ENCODE measurements at regions not wholly inside any gene's neighbourhood (a gene's known extent, or its start where the extent isn't known, plus 50 kb on each side); places are given as distances from the start of the nearest gene placed in this dataset.

- Histone ChIP-seq H3K4me3 (ENCODE audit: low read depth in 1 of 3, low read length in 3 of 3) (no peak overlapping the region), H3K4me1 (ENCODE audit: control insufficient read depth in 4 of 4, insufficient read depth in 4 of 4, low read length in 3 of 4) (no peaks in the 10 kb centered on the region), H3K9me3 (ENCODE audit: control insufficient read depth in 4 of 4, low read length in 3 of 4) (no peaks in the 10 kb centered on the region), H3K27ac (ENCODE audit: low read depth in 1 of 2, low read length in 2 of 2) (no peak overlapping the region), H3K36me3 (ENCODE audit: control insufficient read depth in 4 of 4, insufficient read depth in 3 of 4, low read depth in 1 of 4, low read length in 3 of 4) (no peaks in the 10 kb centered on the region), H3K27me3 (ENCODE audit: control insufficient read depth in 4 of 4, insufficient read depth in 4 of 4, low read length in 3 of 4) (no peaks in the 10 kb centered on the region), H3K9ac (ENCODE audit: low read depth in 1 of 2, low read length in 2 of 2) (no peak overlapping the region)
- WGBS = 80% methylated on average over 4 of the region's 4 CpGs
- TF ChIP-seq EGR1 (IDR thresholded peaks at IDR 0.05; ENCODE audit: low read depth in 2 of 2) (no peak), CTCF (IDR thresholded peaks at IDR 0.05; ENCODE audit: low read depth, low read length, missing input control) (no peak), SP1 (IDR thresholded peaks at IDR 0.05) (no peak), TAF1 (conservative IDR thresholded peaks at IDR 0.05) (no peak), RAD21 (IDR thresholded peaks at IDR 0.05) (no peak), ZBTB33 (IDR thresholded peaks at IDR 0.05) (no peak), NR2F2 (IDR thresholded peaks at IDR 0.05) (no peak), ATF3 (IDR thresholded peaks at IDR 0.05) (no peak), REST (IDR thresholded peaks at IDR 0.05) (no peak), GABPA (IDR thresholded peaks at IDR 0.05 in 1 of 2, conservative IDR thresholded peaks at IDR 0.05 in 1 of 2) (no peak), FOXA1 (IDR thresholded peaks at IDR 0.05) (no peak), MAX (IDR thresholded peaks at IDR 0.05) (no peak)
- DNase-seq (ENCODE audit: low spot score) = no peak
Measured at GRCh38 chr1:224554620-224555259, 61.4 kb upstream of the CNIH3 start.

- no peaks in the 10 kb centered on the region for H3K36me3 ChIP-seq (ENCODE audit: control insufficient read depth in 4 of 4, insufficient read depth in 3 of 4, low read depth in 1 of 4, low read length in 3 of 4)
- H3K4me1 ChIP-seq (ENCODE audit: control insufficient read depth in 4 of 4, insufficient read depth in 4 of 4, low read length in 3 of 4) = no peaks in the 10 kb centered on the region
- TF ChIP-seq RAD21 (IDR thresholded peaks at IDR 0.05) (no peak), GABPA (IDR thresholded peaks at IDR 0.05 in 1 of 2, conservative IDR thresholded peaks at IDR 0.05 in 1 of 2) (no peak), HNF4A (conservative IDR thresholded peaks at IDR 0.05) (no peak), YY1 (IDR thresholded peaks at IDR 0.05) (no peak), JUND (IDR thresholded peaks at IDR 0.05) (no peak), FOXA2 (IDR thresholded peaks at IDR 0.05) (no peak), MAX (IDR thresholded peaks at IDR 0.05) (no peak), EGR1 (IDR thresholded peaks at IDR 0.05; ENCODE audit: low read depth in 2 of 2) (no peak), REST (IDR thresholded peaks at IDR 0.05) (no peak), RXRA (IDR thresholded peaks at IDR 0.05) (no peak), NR2F2 (IDR thresholded peaks at IDR 0.05) (no peak)
- DNase-seq (ENCODE audit: low spot score) = no peak
- H3K9me3 ChIP-seq (ENCODE audit: control insufficient read depth in 4 of 4, low read length in 3 of 4) = peaks cover 0 to 4% (median 0%) of the 10 kb centered on the region in 4 donors
- no peak overlapping the region for H3K4me3 ChIP-seq (ENCODE audit: low read depth in 1 of 3, low read length in 3 of 3)
- H3K27me3 ChIP-seq (ENCODE audit: control insufficient read depth in 4 of 4, insufficient read depth in 4 of 4, low read length in 3 of 4) = no peaks in the 10 kb centered on the region
- H3K9ac ChIP-seq (ENCODE audit: low read depth in 1 of 2, low read length in 2 of 2) = no peak overlapping the region
- WGBS = 72% methylated on average over 3 of the region's 3 CpGs
- no peak overlapping the region for H3K27ac ChIP-seq (ENCODE audit: low read depth in 1 of 2, low read length in 2 of 2)
Measured at GRCh38 chr1:224558904-224559303, 57.2 kb upstream of the CNIH3 start.

Measured in liver (tissue), 8 donors.